ENCODE measurements at regions not wholly inside any gene's neighbourhood (a gene's known extent, or its start where the extent isn't known, plus 50 kb on each side); places are given as distances from the start of the nearest gene placed in this dataset.
"Not testable (repeated sequence)": the region's sequence is repeated elsewhere in the genome, so short reads cannot be mapped to it uniquely, and the experiment has no call there.

DNA sequence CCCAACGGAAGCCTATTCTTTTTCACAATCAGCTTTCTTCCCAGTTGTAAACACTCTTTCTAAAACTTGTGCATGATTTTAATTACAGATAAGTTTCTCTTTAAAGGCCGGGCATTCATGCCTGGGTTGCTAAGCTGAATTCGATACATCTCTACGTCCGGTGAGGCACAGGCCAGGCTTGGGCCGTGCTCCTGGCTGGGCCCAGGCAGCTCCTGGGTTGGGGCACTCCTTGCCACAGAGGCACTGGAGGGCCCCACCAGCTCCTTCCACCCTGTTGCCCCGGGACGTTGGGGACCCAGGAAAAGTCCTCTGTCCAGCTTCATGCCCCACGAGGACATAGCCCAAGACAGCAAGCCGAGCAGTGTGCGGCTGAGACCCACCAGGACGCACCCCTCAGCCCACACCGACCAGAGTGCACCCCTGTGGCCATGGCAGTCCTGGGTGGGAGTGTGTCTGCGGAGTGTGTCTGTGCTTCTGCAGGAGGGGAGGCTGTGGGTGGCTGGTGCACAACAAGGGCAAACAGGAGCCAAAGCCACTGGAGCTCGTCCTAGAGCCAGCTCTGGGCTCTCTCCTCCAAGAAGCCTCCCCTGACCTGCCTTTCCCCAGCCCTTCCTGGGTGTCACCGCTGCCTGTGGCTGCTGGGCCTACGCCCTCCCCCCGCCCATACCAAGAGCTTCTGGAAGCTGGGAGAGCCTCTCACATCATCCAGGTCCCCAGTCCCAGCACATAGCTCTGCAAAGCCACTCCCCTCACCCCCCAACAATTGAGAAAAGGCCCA lies 128.0 kb upstream of the NKX1-1 start:
- DNase-seq (peak; percentile 18), ATAC-seq (no peak)
- intact Hi-C loops (cut with micrococcal nuclease), result no loop called here

DNA sequence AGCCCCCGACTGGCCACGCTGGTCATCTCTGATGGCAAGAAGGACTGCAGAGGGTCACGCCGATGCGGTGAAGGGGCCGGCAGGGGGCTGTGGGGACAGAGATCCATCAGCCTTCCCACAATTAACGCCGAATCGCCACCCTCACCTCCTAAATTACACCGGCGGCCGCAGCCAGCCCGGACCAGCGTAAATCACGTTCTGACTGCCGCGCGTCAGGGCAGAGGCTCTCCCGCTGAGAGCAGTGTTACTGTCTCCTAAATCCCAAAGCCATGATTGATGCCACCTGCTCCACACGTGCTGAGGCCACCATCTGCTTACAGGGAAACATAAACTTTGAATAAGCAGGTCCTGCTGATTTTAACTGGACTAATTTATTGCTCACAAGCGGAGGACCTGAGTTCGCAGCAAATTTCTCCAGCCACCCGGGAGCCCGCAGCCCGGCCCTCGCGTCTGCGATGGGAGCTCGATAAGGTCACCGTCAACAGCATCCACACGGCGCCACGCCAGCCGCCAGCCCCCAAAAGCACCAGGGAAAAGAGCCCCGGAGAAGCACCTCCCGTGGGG lies 127.3 kb upstream of the NKX1-1 start:
- ATAC-seq, result no peak
- peak; percentile 17 for DNase-seq
- intact Hi-C loops (cut with micrococcal nuclease), result no loop called here

DNA sequence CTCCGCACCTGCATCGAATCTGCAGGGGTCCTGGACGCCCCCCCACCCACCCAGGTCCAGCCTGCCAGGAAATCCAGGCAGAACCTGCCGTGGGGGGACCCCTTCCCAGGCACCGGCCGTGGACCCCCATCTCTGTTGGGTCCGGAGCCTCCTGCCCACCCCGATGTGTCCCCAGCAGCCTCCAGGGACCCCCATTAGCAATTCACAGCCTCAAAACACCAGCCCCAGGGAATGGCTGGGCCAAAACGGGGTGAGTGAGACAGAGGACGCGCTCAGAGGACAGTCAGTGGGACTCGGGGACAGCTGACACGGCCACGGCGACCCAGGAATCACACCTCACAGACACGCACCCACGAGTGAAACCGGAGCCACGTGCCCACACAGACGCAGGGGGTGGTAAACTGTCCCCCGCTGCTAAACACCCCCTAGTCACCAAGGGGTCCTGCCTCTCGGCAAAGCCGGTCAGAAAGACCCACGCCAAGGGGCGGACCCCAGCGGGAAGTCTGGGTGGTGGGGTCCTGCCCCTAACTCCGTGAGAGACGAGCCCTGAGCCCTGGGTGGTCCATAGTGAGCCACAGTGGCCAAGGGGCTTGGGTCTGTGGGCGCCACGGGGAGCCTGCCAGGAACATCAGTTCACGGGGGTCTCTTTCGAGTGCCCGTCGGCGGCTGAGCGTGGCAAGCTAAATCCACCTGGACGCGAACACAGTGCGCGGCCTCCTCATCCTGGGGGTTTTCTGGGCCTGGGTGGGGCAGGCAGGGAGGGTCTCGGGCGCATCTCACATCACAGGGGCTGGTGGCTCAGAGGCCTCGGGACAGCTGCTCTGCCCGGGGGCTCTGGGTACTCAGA lies 126.5 kb upstream of the NKX1-1 start:
- peak; percentile 19 for DNase-seq
- no peak for ATAC-seq

DNA sequence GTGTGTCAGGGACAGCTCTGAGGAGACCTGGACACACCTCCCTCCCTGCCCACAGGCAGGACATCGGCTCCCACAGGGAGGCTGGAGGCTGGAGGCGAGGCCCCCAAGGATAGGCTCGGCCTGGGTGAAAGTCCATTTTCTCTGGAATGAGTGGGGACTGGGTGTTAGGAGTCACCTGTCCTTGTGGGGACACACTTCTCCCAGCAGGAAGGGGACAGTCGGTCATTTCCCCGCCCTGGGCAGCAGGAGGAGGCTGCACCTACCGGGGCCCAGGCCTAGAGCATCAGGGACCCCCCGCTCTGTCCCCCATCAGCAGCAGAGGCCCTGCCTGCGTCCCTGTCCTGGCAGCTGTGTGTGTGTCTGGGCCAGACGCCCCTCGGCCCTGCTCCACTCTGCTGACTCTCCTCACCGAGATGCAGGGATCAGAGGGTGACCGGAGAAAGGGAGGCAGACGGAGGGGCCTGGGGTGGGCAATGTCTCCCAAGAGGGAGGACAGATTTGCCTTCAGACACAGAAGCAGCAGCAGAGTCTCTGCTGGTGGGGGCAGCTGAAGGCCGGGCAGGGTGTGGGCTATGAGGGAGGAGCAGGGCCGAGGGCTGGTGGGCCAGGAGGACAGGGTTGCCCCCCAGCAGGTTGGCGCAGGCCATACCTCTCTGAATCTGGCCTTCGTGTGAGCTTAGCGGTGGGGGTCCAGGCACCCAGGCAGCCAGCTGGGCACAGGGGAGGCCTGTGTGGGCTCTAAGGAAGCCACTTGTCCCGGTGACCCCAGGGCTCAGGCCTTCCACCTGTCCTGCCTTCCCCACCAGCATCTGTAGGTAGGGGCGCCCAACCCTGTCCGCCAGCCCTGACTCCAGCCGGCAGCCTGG lies 125.7 kb upstream of the NKX1-1 start:
- intact Hi-C loops (cut with micrococcal nuclease), result no loop called here
- peak; percentile 18 for DNase-seq
- ATAC-seq, result no peak

More for the DNA sequence above, 126.5 kb upstream of the NKX1-1 start:
- intact Hi-C loops (cut with micrococcal nuclease), result no loop called here

DNA sequence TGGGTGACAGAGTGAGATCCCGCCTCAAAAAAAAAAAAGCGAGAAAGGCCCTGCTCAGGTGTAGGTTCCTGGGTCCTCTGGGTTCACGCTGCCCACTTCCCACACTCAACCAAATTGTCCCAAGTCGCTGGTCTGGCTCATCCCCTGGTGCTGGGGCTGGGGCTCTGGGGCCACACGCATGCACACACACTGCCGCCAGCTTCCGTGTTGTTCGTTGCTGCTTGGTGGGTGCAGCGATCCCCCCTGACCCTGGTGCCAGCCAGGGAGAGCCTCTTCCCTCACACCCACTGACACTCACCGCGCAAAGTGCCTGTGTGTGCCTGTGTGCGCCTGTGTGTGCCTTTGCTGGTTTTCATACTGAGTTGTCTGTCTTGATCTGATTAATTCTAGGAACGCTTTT lies 124.1 kb upstream of the NKX1-1 start:
- ATAC-seq, result no peak
- peak; percentile 11 for DNase-seq
- intact Hi-C loops (cut with micrococcal nuclease), result no loop called here

DNA sequence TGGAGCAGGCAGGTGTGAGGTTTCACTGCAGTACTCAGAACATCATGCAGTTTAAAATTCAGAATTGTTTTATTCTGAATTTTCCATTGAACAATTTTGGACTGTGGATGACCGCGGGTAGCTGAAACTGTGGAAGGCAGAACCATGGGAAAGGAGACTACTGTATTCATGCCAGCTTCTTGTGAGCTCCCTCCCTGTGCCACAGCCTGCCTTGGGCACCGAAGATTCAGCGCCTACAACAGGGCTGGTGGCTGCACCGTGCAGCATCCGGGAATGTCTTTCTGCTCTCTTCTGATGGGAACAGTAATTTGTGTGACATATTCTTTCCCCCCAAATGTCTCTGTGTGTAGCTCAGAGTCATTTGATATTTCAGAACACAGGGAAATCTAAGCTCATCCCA lies 118.5 kb upstream of the NKX1-1 start:
- intact Hi-C loops (cut with micrococcal nuclease), result no loop called here
- ATAC-seq (no peak), DNase-seq (no peak)

DNA sequence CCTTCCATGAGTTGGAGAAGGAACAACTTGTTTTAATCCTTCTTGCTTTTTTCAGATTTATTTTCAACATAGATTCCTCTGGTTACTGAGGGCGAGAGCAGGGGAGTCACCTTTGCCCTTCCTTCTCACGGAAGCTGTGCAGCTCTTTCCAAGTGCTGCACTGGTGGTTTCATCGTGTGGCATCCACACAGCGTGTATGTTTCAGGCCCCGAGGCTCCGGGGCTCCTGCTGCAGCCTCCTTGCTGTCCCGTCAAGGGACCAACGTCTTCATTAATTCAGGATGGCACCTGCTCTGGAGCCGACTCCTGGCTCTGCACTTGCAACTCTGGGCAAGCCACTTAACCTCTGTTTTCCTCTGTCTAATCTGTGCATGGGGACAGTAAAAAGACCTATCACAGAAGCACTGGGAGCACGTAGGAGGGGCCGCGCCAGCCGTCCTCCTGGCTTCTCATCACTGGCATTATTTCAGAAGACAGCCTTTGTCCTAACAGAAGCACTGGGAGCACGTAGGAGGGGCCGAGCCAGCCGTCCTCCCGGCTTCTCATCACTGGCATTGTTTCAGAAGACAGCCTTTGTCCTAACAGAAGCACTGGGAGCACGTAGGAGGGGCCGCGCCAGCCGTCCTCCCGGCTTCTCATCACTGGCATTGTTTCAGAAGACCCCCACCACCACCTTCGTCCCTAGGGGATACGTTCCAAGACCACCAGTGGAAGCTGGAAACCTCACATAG lies 117.8 kb upstream of the NKX1-1 start:
- ATAC-seq, result peak; percentile 74
- peak; percentile 54 for DNase-seq
- intact Hi-C loops (cut with micrococcal nuclease), result no loop called here

DNA sequence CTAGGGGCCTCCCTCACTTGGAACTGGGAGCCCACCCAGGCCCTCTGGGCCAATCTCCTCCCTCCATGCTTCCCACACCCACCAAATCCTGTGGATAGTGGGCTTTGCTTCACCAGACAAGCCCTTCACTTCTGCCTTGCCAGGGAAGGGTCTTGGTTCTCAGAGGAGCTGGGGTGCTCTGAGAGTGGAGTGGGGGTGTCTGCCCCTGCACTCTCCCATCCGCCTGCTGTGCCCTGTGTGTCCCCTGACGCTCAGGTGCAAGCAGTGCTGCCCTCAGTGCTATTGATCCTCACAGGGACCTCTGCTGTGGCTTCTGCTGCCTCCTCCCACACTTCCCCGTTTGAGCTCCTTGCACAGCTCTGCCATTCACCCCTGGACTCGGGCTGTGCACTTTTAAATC lies 117.3 kb upstream of the NKX1-1 start:
- DNase-seq (peak; percentile 7), ATAC-seq (no peak)
- intact Hi-C loops (cut with micrococcal nuclease), result no loop called here

DNA sequence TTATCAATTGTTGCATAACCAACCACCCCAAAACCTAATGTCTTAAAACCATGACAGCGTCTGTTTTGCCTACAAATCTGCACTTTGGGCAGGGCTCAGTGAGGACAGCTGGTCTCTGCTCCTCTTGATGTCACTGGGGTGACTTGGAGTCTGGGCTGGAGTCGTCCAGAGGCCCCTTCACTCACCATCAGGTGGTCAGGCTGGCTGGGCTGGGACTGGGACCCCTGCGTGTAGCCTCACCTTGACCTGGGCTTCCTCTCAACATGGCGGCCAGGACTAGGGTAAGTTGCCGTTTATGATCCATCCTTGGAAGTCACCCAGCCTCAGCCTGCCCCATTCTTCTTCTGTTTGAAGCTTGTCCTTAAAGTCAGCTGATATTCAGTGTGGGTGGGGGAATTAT lies 116.8 kb upstream of the NKX1-1 start:
- ATAC-seq (no peak), DNase-seq (peak; percentile 5)
- intact Hi-C loops (cut with micrococcal nuclease), result no loop called here

DNA sequence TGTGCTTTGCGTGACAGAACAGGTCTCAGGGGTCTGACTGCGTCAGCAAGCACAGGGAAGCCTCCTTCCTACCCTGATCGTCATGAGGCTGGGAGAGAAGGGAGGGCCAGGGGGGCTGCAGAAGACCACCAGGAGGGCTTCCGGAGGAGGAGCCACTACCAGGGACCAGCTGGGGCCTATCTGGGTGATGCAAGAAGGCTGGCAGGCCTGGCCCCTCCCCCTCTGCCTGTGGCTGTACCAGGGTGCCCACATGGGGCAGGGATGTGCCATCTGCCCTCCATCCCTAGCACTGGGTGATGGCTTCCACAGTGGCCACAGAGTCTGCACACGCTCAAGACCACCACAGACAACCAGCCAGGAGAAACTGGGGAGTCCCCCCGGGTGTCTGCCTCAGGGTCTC lies 116.4 kb upstream of the NKX1-1 start:
- intact Hi-C loops (cut with micrococcal nuclease), result no loop called here
- DNase-seq, result peak; percentile 14
- no peak for ATAC-seq

DNA sequence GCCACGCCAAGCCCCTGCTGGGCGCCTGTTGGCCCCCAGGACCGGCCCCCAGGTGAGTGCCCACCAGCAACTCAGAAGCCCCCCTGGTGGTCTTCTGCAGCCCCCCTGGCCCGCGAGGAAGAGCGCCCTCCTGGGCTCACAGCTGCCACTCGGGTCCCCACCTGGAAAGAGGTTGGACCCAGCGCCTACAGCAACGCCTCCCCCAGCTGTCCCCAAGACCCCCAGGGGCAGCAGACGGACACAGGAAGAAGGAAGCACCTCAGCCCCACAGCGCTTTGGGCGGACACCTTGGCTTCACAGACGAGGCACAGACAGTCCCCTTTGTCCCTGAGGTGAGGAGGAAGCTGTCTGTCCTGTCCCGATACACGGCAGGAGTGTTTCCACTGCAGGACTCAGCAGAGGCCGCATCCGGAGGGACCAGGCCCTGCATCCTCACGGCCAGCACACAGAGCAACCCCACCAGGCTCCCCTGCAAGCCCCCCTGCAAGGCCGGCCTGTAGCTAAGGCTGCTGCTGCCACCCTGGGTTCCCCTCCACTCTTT lies 115.6 kb upstream of the NKX1-1 start:
- ATAC-seq (no peak), DNase-seq (peak; percentile 18)
- intact Hi-C loops (cut with micrococcal nuclease), result no loop called here

DNA sequence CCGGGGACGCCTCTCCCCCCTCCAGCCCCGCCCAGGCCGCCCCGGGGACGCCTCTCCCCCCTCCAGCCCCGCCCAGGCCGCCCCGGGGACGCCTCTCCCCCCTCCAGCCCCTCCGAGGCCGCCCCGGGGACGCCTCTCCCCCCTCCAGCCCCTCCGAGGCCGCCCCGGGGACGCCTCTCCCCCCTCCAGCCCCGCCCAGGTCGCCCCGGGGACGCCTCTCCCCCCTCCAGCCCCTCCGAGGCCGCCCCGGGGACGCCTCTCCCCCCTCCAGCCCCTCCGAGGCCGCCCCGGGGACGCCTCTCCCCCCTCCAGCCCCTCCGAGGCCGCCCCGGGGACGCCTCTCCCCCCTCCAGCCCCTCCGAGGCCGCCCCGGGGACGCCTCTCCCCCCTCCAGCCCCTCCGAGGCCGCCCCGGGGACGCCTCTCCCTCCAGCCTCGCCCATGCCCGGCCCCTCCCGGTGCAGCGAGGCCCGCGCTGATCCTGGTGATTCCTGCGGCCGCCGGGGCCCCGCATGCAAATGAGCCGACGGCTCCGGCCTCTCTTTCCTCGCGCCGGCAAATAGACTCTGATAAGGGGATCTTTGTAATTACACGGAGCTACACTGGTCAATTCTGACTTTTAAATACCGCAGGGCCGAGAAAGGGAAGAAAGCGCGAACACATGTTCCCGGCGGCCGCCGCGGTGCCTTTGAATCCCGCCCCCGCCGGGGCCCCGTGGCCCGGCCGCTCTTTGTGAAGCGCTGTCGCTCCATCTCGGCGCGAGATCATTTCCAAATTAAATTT lies 114.7 kb upstream of the NKX1-1 start:
- ATAC-seq; intact Hi-C loops (cut with micrococcal nuclease): not testable (repeated sequence)
- peak; percentile 37 for DNase-seq

DNA sequence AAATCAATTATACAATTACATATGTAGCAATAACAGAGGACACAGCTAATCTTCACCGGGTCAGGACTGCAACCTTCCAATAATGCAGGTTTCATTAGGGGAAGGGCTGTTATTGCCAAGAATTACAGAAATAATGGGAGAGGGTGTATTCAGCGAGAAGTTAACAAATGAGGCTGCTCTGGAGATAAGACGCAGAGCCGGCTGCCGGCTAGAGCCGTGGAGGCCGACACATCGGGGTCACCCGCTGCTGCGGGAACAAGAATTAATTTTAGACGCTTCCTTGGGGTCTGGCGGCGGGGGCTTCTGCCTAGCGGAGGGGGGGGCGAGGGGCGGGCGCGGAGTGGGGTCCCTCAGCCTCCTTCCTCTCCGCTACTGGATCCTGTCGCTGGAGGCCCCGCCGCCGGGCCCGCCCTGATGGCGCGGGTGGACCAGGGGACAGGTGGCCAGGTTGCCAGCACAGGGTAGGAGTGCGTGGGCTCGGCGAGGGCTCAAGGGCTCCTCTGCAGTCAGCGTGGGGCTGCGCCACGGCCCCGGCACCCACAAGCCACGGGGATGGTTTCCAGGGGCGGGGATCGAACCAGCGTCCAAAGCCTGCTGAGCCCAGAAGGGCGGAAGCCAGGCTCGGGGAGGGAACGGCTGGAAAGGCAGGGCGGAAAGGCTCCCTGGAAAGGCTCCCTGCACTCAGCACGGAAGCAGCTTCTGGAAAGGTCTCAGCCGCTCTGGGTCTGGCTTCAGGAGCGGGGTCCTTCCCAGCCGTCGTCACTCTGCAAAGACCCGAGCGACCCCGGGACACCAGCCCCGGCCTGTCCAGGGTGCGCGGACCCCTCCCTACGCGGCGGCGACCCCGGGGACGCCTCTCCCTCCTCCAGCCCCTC lies 113.8 kb upstream of the NKX1-1 start:
- intact Hi-C loops (cut with micrococcal nuclease), result no loop called here
- ATAC-seq, result no peak
- DNase-seq, result peak; percentile 25

DNA sequence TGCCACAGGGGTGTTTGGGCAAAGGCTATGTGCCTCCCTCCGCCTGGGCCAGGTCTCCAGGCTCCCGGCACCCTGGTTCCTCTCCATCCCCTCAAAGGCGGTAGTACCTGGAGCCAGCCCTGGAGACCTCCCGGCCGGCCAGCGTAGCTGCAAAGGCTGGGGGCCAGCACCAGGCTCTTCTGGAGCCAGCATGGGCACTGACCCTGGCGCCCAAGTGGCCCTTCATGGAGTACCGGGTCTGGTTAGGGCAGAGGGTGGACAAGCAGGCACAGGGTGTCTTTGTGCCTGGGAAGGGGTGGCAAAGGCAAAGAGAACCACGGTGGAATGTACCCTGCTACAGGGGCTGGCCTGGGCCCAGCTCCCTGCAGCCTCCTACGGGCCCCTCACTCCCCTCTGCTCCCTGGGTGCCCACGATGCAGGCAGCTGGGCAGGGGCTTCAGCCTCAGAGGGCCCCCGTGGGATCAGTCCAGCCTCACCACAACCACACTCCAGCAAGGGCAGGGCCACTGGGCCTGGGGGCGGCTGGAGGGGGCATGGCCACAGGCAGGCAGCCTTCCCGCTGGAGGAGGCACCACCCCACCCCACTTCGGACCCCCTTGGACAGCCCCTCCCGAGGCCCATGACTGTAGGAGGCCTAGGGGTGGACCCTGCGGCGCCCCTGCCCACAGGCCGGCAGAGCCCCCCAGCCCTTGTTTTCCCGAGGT lies 112.9 kb upstream of the NKX1-1 start:
- intact Hi-C loops (cut with micrococcal nuclease), result no loop called here
- DNase-seq (peak; percentile 19), ATAC-seq (no peak)

DNA sequence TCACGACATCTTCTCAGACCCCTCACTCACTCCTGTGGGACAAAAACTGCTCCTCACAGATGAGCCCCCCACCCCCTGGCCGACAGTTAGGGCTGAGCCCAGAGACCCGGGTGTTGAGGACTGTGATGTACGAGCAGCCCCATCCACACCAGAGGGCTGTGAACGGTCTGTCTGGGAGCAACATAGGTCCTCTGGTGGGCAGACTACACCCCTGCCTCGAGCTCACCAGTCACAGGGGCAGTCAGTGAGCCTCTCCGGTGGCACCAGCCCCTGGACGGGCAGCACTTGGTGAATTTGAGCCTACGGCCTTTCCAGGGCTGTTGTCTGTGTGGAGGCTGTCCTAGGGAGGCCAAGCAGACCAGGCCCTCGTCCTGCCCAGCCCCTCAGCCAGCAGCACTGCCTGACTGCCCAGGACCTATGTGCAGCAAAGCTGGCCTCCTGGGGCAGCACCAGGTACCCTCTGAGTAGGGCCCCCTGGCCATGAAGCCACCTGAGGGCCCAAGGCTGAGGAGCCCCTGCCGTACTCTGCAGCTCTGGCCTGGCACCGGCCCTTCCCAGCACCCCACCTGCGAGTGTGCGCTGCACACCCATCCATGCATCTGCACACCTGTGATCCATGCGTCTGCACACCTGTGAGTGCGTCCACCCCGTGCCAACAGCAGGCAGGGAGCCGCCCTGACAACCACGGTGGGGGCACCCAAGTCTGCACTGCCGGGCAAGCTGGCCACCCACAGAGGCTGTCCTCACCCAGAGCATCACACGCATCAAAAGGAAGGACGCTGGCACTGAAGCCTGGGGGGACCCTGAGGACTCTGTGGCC lies 111.6 kb upstream of the NKX1-1 start:
- ATAC-seq (no peak), DNase-seq (peak; percentile 20)
- intact Hi-C loops (cut with micrococcal nuclease), result no loop called here
